ENCODE measurements at regions not wholly inside any gene's neighbourhood (a gene's known extent, or its start where the extent isn't known, plus 50 kb on each side); places are given as distances from the start of the nearest gene placed in this dataset.

DNA sequence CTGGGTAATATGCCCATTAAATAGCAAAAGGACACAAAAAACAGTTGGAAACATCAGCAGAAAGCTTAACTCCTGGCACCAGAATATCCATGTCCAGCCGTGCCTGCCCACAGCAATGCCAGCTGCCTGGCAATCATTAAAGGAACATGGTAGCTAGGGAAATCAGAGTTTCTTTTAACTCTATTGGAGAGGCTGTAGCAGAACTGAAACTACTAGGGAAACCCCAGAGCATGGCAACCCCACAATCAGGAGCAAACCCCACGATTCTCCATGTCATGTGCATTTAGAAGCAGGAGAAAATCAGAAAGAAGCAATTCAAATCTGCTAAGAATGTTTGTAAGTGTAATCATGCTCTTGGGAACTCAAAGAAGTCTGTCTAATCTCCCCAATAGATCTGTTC, 409.0 kb upstream of the SMIM21 start:
- no peak for DNase-seq

DNA sequence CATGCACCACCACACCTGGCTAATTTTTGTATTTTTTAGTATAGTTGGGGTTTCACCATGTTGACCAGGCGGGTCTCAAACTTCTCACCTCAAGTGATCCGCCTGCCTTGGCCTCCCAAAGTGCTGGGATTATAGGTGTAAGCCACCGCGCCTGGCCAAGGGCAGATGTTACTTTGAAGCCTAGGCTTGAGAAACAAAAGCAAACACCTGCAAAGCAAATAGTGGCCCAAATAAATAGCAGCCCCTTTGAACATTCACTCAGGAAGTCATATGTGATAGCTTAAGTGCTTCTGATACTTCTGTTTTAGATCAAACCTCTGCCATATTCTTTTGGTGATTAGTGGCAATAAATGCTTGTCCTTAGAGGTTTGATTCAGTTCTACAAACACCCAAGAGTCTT, 404.5 kb upstream of the SMIM21 start:
- DNase-seq = no peak

DNA sequence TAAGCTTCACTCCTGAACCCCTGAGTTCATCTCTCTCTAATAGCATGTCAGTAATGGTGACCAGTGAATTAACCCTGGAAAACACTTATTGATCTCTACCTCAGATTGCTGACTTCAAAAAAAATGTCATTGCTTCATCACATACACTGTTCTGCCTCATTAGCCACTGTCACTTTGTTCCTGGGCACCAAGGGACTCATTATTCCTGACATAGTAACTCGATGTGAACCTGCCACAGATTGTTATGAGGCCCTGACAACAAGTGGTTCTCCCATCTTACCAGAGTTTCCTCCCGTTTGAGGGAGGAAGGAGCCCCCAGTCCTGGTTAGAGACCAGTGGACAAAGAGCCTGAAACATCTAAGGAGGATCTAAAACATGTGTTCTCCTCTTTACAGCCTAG, 403.3 kb upstream of the SMIM21 start:
- no peak for DNase-seq

DNA sequence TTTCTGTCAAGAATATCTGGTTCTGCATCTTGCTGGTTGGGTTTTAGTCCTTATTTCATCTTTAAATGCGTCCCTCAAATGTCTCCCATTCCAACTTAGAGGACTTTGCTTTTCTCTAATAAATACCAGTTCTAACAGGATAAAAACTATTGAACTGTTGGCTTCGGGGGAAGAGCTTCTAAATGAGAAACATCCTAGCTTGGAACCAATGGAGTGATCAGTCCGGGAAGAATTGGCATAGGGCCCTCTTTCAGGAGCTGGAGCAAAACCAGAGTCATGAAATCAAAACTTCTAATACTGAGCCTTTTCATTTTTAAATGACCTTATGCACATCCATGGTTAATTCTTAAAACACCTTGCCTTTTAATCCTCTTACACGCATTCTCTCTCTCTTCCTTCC, 401.6 kb upstream of the SMIM21 start:
- DNase-seq = no peak

DNA sequence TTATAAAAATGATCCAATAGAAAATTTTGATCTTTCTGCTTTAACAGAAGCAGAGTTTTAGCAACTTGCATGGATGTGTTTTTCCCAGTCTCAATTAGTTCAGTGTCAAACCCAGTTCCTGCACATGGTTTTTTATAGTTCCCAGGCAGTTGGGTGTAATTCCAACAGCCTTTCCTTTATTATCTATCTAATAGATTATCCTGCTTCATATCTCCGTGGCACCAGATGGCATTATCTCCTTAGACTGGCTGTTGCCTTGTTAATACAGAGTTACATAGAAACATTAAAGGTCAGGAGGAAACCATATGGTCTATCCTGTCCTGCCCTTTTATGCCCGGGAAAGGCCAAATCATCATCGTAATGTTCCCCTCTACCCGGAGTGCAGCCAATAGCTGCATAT, 400.9 kb upstream of the SMIM21 start:
- no peak for DNase-seq

DNA sequence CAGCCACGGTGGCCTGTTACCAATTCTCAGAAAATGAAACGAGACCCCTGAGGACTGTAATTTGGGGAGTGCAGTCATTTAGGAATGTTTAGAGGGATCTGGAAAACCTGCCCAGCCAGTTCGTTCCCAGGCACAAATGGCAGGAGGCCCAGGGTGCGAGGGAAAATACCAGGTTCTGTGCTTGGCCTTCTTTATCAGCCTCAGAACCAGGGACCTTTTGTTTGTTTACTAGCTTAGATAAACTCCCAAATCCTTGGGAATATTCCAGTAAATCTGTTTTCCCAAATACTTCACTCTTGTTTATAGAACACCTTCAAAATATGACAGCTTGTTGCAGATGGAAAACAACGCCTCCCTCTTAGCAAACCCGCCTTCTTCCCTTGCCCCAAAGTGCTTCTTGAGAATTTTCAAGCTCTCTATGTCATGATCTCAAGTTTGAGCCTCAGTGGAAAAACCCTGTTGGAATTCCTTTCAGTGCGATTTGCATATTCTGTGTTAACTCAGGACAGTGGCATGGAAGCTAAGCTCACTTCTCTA, 400.3 kb upstream of the SMIM21 start:
- no peak for DNase-seq

DNA sequence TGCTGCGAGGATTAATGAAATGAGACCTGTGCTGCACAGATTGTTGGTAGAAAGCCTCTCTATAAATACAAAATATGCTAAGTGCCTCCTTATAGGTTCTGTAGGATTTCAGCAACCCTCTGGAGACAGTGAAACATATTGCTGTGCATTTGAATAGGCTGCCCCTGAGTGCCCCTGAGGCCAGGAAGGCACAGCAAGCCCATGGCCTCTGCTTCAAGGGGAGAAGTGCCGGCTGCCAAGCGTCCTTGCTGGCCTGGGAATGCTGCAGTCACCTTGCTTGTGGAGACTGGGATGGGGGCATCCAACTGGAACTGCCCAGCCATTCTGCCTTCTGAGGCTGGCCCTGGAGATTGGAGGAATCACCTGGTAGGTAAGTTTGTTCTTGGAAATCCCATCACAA, 397.2 kb upstream of the SMIM21 start:
- DNase-seq = no peak

DNA sequence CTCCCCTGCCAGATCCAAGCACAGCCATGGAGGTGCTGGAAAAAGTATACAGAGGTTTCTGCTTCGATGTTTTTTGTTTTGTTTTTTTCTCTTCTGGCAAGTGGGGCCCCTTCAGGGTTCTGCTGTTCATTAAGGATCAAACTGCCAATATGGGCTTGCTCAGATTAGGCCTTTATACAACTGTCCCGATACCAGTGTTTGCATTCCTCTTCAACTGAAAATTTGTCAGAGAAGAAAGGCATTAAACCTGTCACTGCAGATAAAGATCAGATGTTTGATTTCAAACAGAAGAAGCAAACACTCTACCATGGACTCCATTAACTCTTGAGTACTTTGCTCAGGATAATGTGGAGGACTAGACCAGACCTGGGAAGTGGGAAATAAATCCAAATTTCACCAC, 396.0 kb upstream of the SMIM21 start:
- DNase-seq = no peak

DNA sequence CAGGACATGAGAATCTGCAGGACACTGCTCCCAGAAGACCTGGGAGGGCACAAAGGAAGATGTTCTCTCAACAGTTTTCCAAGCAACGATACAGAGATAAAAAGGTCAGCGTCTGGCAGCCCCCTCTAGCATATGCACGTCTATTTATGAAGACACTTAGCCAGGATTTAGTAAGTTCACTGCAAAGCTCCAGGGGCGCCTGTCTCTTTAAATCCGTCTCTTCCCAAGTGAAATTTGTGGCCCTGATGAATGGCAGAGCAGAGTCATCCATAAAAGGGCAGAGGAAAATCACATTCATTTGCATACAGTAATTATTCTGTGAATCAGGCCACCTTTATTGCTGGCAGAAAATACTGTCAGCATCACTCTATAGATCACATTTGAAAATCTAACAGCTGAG, 390.9 kb upstream of the SMIM21 start:
- no peak for DNase-seq

DNA sequence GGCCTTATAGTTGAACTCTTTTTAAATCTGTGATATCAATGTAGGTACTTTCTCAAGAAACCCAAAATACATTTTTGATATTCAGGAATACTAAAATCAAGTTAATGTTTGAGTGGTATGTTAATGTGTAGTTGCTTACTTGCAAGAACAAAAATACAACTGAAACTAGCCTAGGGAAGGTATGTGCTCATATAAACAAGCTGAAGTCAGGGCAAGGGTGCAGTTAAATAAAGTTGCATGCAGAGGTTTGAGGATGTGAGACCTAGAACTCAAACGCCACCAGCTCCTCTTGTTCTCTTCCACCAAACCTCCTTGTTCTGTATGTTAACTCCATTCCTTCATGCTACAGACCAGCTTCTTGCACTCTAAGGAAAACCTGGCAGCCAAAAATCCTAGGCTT, 388.3 kb upstream of the SMIM21 start:
- no peak for DNase-seq

DNA sequence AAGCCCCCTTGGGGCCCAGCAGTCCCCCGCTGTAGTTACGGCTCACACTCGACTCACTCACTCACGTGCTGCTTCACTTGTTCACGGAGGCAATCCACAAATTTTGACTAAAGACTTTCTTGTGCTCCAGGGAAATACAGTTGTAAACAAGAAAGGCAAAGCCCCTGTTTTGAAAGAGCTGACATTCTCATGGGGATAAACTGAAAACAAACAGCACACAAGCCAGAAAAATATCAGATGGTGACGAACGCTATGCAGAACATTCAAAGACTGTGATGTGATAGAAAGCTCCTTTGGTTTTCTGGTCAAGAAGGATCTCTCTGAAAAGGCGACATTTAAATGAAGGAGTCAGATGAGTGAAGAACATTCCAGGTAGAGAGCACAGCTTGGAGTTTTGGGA, 385.3 kb upstream of the SMIM21 start:
- DNase-seq = no peak

DNA sequence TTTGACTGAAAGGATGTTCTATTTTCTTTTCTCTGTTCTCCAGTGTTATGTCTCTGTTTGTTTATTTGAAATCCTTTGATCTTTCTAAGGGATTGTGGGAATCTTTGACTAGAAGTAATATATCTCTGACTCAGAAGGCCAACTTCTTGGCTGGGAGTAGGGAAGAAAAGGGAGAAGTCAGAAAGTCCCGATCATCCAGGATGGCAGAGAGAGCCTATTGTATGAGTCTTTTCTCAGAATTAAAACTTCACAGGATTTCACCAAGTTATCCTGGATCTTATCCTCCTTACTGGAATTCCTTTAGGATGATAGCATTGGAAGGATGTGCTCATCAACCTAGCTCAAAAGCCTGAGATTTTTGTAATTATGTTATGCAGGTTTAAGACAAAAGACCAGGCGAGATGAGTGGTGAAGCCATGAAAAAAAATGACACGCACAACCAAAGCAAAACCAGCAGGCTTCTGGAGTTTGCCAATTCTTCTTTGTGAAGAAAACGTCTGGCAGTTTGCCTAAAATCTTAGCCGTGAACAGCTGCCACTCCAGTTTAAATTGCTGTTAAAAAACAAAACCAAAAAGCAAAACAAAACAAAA, 383.6 kb upstream of the SMIM21 start:
- DNase-seq = no peak

DNA sequence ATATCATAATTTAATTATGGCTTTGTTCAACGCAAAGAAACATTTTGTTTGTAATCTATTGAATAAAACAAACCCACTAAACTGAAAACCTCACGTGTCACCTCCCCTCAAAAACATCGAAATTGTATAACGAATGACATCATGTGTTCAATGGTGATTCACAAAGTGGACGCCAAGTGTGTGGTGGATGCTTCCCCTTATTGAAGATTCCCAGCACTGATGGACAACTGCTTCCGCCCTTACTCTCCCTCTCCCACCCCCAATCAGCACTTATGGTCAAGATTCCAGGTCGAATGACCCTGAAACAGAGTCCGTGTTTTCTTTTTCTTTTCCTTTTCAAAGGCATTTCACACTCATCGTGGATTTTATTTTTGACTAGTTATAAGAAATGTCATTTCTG, 383.0 kb upstream of the SMIM21 start:
- DNase-seq = no peak

DNA sequence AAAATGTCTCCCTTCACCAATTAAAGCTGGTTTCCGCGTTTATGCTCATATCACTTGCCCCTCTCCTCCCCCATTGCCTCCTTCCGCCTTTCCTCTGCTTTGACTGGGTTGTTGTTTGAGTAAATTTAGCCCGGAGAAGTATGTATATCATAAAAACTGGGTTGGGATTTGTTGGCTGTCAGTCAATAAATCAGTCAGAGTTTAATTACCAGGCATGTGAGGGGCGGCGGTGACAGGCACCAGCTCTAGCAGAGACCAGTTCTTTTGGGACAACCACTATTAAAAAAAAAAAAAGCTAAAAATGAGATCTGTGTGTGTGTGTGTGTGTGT, 382.4 kb upstream of the SMIM21 start:
- no peak for DNase-seq

DNA sequence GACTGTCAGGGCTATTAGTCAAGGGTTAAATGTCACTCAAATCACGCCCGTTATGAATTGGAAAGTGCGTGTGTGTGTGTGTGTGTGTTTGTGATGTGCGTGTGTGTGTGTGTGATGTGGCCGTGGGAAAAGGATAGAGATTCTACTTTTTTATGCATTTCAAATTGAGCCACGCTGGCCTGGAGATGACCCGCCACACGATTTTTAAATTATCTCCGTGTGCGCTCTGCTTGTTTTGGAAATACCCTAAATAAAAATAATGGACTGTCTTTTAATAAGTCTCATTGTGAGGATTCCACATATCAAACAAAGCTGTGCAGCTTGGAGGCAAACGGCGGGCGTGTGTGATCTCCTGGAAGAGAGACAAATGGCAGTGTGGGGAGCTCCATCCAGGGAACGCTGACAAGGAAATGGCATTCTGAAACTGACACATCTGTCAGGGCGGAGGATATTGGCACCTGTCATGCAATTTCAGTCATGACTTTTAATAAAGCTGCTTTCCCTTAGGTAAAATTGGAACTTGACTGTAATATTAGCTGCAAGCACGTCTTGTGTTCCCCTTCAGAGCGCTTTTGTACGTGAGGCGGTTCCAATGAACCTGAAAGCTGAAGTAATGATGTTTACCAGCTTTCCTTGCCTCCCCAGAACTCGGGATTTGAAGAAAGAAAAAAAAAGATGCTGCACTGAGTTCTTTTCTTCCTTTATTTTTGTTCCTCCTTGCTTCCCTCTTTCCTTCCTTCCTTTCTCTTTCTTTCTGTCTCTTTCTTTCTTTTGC, 381.8 kb upstream of the SMIM21 start:
- DNase-seq = no peak

DNA sequence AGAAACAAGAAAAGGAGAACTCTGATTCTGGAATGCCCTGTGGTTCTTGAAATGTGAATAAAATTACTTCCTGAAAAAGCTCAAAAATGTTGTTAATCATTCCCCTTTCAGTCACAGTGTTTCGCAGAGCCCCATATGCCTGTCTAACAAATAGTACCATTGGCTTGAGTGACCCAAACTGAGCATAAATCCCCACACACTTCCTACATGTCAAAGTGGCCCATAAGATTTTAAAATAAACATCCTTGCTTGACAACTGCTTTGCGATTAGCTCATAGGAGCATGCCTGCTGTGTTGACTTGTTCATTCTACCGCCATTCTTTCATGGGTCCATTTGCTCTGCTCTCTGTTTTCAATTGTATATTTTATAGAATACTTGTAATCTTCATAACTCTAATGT, 377.8 kb upstream of the SMIM21 start:
- DNase-seq = no peak

DNA sequence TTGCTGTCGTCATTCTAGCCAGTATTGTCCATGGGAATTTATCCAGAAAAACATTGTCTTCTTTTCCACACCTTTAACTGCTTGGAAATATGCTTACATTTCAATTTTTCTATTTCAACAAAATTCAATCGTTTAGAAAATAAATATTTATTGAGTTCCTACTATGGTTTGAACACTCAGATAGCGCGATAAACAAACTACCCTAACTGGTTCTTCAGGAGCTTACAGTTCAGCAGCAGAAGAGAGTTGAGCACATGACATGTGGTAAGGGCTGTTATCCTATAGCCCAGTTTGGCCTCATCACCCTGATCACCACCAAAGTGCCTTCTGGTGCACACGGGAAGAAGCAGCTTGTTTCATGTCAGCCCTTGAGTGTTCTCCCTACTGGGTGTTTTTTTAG, 375.2 kb upstream of the SMIM21 start:
- no peak for DNase-seq

DNA sequence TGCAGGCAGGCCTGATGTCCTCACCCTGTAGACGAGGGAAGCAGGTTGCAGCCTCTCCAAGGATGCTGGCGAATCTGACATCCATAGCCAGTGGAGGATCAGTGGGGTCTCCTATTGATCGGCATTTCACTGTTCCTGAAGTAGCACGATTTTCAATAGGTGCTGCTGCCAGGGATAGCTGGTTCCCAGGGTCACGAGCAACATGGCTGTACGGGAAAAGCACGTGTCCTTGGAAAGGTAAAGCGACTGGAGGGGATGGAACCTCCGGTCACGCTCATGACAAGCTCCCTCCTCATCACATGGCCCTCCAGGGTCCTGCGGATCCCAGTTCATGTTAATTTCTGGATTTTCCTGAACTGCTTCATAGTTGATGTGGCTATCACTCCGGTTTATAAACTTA, 373.7 kb upstream of the SMIM21 start:
- DNase-seq = no peak

DNA sequence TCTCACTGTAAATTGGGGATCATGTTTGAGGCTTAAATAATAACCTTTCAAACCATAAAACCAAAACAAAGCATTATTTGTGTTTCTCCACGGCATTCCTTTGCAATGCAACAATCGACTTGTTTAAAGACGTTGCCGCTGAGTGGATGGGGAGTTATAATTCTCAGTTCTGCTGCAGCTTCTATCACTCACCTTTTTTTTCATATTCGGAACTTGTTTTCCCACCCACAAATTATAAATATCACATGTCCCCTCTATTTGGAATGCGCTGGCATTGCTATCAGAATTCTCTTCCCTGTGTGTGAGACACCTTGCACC, 372.8 kb upstream of the SMIM21 start:
- no peak for DNase-seq

DNA sequence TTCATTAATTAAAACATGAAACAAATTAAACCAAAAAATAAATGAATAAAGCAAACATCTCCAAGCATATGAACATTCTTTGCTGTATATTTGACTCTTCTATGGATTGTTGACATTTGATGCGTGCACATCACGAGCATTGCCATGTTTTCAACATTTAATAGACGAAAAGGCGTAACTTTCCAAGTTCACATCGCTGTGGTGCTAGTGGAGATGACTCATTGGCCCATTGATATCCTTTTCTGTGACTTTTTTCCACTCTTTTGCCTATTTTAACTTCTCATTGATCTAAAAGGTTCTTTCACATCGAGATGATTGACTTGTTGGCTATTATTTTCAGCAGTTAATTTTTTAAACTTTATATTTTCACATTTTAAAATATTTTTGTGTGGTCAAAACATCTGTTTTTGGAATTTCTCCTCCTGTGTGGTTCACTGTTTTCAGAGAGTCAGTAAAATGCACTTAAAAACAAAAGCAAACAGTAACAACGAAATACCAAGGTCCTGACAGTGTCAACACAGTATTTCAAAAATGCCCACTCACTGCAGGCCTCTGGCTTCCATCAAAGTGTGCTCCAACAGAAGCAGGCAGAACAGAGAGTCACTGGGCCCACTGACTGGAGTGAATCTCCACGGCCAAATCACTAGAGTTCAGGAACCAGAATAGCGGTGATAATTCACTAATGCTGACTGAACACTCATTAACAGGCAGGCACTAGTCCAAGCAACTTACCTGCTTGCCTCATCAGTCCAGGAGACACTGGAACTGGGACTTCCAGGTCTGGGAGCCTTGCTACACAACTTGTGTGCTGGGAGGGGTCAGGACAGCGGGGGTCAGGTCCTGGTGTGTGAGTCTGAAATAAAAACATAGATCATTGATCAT, 372.2 kb upstream of the SMIM21 start:
- DNase-seq = no peak

DNA sequence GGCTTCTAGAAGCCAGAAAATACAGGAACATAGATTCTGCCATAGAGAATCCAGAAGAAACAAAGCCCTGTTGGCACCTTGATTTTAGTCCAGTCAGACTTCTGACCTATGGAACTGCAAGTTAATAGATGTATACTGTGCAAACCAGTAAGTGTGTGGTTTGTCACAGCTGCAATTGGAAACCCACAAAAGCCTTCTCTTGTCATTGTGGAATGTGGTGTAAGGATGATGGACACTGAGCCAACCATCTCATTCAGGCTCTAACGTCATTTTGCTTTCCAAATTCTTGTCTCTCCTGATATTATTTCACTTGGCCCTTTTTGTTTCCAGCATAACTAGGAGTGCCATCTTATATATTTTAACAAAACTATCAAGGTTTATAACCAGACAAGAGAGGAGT, 369.5 kb upstream of the SMIM21 start:
- DNase-seq = no peak

DNA sequence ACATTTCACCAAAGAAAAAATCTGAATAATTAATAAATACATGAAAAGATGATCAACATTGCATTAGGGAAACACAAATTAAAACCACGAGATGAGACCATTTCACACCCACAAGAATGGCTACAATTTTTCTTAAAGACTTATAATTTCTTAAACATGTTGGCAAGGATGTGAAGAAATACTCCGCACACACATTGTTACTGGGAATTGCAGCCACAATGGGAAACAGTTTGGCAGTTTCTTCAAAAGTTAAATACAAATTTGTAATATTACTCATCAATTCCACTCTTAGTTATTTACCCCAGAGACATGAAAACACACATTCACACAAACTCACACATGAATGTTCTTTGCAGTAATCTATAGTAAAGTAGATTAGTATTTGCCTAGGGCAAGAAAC, 363.3 kb upstream of the SMIM21 start:
- no peak for DNase-seq

DNA sequence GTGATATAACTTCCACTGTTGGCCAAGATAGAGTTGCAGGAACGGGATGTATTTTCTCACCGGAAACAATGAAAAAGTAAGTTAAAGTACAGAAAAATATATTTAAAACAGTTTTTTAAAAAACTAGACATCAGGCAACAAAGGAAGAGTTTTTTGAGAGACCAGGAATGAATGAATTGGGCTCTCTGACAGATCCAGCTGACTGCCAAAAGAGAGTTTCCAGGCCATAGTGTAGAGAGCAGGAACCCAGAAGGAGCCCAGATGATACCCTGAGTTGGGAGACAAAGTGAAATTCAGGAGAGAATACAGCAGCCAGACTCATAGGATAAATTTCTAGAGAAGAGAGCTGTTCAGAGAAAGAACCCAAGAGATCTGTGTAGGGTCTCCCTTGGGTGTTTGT, 362.6 kb upstream of the SMIM21 start:
- DNase-seq = no peak

DNA sequence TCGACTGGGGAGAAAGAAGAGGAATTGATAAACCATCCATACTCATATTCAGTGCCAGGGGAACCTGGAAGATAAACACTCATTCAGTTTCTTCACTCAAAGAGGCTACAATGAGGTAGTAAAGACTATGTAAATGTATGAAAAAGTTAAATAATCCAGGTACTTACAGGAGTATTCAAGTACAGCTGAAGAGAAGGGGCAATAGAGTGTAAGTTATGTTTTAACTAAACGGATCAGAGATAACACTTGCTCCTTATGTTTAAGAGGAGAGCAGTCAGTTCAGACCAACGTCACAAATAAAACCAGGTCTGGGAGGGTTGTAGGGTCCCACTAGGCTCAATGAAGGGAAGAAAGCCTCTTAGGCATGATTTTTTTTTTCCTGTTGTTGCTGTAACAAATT, 358.3 kb upstream of the SMIM21 start:
- no peak for DNase-seq

Data from hippocampal formation (tissue), 2 donors.